ENCODE measurements at regions not wholly inside any gene's neighbourhood (a gene's known extent, or its start where the extent isn't known, plus 50 kb on each side); places are given as distances from the start of the nearest gene placed in this dataset.

- no peak for TF ChIP-seq ZNF3 (CRISPR knock-in tag; IDR thresholded peaks at IDR 0.05)
- TF ChIP-seq ZBTB43 (CRISPR knock-in tag; IDR thresholded peaks at IDR 0.05), result no peak
- no peak for TF ChIP-seq MAZ (CRISPR knock-in tag; conservative IDR thresholded peaks at IDR 0.05 in 1 of 2, IDR thresholded peaks at IDR 0.05 in 1 of 2)
- no peak for TF ChIP-seq BACH1 (tag; IDR thresholded peaks at IDR 0.05)
- TF ChIP-seq KDM1A (IDR thresholded peaks at IDR 0.05), result no peak
- TF ChIP-seq PHB2 (IDR thresholded peaks at IDR 0.05; ENCODE audit: low read depth), result no peak
- no peak for TF ChIP-seq WHSC1 (IDR thresholded peaks at IDR 0.05; ENCODE audit: low read length)
- no peak for TF ChIP-seq ZNF217 (CRISPR knock-in tag; IDR thresholded peaks at IDR 0.05)
- TF ChIP-seq ZNF282 (CRISPR knock-in tag; IDR thresholded peaks at IDR 0.05), result no peak
- TF ChIP-seq ZBTB40 (IDR thresholded peaks at IDR 0.05), result no peak
- TF ChIP-seq ZBTB40 (CRISPR knock-in tag; IDR thresholded peaks at IDR 0.05), result no peak
Measured at GRCh38 chr20:50387218-50387995, 122.8 kb upstream of the PTPN1 start.

Data from K562 (cell line).